HG02642 (cell line): ENCODE measurements at regions not wholly inside any gene's neighbourhood (a gene's known extent, or its start where the extent isn't known, plus 50 kb on each side); places are given as distances from the start of the nearest gene placed in this dataset.
"Not testable (repeated sequence)": the region's sequence is repeated elsewhere in the genome, so short reads cannot be mapped to it uniquely, and the experiment has no call there.

Source experiments
- ATAC-seq: cut with Tn5 transposase; IDR thresholded peaks from one replicate; pipeline ENCODE4 v1.9.1; 2021; ENCODE audit warnings: mild to moderate bottlenecking; ENCODE audit not compliant: unreplicated experiment, poor library complexity

- ATAC-seq: no peak
These were observed 153.8 kb downstream of the DEPDC1B start for GRCh38 chr5:60546207-60546606.

DNA sequence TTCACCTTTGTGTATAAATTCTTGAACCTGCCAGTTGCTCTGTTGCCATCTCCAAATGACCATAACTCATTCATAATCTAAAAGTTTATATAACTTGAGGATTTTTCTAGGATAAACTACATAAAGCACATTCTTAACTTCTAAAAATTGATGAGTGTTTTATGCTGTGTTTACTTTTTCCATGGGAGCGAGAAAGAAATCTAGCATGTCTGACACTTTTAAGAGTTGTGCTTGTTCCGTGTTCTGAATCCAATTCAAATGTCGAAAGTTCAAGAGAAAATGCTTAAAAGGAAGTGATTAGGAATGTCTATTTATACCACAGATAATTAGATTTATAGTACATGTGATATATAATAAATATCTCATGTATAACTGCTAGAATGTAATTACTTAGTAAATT lies 154.4 kb downstream of the DEPDC1B start:
- ATAC-seq: no peak

- no peak for ATAC-seq
These were observed 155.8 kb downstream of the DEPDC1B start for GRCh38 chr5:60544142-60544541.

- peak; percentile 33 for ATAC-seq
These were observed 158.0 kb downstream of the DEPDC1B start for GRCh38 chr5:60541980-60542379.

- ATAC-seq: peak; percentile 89
These were observed 158.8 kb downstream of the DEPDC1B start for GRCh38 chr5:60540856-60541805.

DNA sequence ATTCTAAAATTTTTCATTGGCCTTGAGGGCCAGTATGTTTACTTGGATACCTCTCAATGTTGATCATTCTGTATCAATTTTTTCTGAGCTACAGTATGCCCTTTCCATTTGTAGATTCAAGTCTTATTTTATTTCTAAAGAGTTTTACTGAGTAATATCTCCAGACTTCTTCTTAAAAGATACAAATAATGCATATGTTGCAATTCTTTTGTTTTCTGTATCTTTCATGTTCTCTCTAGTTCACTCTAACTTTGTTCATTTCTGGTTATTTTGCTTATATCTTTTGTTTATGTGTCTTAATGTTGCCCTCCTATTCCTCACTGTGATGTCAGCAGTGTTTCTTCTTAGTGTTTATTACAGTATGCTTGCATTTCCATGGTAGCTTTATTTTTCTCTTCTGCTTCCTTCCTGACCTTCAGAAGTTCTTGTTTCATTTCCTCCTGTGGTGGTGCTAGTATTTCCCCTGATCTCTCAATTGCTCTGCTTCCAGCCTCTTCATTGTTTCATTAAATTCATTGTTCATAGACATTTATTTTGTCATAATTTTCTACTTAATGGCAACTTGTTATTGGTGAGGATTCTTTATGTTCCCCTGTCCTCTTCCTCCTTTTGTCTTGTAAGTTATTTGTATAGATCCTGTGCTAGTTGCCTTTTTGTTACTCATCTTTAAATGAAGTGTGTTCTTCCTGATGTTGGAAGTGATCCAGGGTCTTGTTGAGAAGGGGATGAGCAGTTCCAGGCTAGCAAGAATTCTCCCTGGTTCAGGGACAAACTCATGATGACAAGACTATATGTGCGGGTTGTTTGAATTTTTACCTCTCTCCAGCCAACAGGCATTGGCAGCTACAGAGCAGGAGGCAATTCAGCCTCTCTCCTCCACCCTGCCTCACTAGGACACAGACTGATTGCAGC lies 160.8 kb downstream of the DEPDC1B start:
- ATAC-seq: no peak

DNA sequence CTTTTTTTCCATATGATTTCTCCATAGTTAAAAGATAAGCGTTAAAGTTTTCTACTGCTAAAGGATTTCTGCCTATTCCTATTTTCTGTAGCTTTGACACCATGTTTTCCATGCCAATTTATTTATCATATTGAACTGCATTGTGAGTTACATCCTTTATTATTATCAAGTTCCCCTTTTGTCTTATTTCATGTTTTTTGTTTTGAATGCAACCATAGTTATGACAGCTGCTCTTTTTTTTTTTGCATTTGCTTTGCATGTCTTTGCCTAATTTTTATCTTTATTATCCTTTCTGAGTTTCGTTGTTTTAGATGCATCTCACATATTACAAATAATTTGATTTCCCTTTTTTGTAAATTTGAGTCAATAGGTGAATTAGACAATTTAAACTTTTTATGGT lies 161.5 kb downstream of the DEPDC1B start:
- ATAC-seq: no peak

DNA sequence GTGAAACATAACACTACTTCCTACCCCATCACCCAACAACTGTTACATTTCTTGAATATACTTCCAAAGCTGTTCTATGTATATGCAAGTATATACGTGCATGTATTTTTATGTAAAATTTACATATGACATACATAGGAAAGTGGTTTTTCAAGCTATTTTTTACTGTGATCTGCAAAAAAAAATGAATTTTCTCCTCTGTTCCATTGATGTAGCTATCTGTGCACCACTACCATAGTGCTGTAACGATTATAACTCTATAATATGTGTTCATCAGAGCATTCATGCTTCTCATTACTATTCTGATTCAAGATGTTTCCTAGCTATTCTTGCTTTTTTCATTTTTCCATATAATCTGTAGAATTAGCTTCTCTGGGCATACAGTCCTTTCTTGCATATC lies 164.0 kb downstream of the DEPDC1B start:
- no peak for ATAC-seq

- peak; percentile 64 for ATAC-seq
These were observed 164.8 kb downstream of the DEPDC1B start for GRCh38 chr5:60535198-60535597.

GRCh38 chr5:60533789-60534188 lies 166.2 kb downstream of the DEPDC1B start:
- ATAC-seq: no peak

- not testable (repeated sequence) for ATAC-seq
These were observed 167.2 kb downstream of the DEPDC1B start for GRCh38 chr5:60532796-60533195.

- not testable (repeated sequence) for ATAC-seq
These were observed 169.7 kb downstream of the DEPDC1B start for GRCh38 chr5:60530144-60530848.

DNA sequence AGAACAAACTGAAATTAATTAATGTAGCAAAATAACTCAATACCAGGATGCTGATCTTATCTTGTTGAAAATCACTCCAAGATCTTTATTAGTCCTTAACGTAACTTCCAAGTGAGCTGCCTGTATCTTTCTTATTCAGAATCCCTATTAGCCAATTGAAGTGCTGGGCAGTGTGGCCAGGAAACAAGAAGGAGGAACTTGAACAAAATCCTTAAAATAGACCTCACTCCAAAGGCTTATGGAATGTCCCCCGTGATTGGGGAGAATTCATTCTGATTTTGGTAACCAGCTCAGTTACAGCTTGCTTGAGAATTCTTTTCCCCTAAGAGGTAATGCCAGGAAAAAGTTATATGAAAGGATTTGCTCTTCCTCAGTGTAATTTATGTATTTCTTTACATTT lies 171.0 kb downstream of the DEPDC1B start:
- no peak for ATAC-seq

DNA sequence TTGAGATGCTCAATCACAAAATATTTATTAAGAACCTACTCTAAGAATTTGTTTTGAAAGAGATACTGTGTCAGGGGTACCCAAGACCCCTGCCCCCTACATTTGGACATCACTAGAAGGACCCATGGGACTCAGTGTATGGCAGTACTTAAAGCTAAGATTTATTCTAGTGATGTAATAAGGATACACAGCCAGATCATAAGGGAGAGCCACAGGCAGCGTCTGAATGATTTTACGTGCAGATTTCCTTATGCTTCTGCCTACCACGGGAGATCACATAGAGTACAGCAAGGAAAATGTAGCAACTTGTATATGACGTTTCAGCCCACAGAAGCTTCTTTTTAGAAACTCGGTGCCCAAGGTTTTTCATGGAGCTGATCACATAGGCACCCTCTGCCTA lies 172.9 kb downstream of the DEPDC1B start:
- no peak for ATAC-seq

GRCh38 chr5:60526336-60526875 lies 173.6 kb downstream of the DEPDC1B start:
- ATAC-seq: no peak

DNA sequence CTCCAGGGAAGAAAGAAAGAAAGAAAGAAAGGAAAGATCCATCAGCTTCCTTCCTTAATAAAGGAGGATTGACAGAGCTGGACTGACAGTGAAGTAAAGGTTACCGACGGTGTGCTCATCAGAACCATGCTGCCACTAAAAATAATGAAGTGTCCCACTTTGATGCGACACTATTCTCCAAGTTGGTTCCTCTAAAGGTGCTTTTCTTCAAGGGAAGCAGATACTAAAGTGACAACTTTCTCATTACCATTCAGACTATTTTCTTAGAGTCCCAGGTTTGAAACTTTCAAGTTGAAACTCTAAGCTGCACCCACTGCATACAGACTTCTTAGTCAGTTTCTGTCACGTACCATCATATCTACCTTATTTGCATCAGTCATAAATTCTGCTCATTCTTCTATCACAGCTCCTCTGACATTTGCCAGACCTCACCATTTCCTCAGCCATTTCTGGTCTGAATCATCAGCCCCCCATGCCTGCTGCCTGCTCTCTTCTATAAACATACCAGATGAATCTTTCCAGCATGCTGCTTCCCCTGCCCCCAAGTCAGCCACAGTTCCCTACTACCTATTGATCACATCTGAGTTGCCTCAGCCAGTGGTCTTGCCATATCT lies 177.6 kb downstream of the DEPDC1B start:
- peak; percentile 78 for ATAC-seq

- peak; percentile 60 for ATAC-seq
These were observed 178.3 kb downstream of the DEPDC1B start for GRCh38 chr5:60521376-60522291.

DNA sequence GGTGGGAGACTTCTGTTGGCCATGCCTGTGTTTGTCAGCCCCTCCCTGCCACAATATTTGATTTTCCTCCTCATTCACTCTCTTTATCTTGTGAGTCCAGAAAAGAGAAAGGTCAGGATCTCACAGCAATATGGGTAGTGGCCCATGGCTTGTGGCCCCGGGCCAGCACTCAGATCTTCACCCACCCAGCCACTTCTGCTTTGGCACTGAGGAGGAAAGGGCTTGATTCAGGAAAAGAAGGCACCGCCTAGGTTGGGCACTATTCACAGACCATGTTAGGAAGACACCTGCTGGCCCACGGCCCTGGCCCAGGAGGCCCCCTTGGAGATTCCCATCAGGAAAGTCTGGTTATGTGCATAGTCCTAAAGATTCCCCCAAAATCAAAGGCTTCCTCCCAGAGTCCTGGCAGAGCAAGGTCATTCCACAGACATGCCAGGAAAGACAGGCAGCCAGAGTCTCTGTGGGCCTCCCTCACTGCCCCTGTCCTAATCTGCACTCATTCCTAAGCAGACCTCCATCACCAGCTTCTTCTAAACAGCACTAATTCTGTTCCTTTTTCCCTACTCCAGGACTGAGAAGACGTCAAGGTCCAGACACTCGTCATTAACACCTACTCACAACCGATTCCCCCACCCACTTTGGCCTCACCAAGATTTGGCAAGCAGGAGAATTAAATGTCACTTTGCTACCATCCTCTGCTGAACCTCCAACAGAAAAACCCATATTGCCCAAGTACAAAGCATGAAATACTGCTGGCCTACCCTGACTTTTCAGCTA lies 179.3 kb downstream of the DEPDC1B start:
- no peak for ATAC-seq
